PC-3 (cell line): ENCODE measurements at regions not wholly inside any gene's neighbourhood (a gene's known extent, or its start where the extent isn't known, plus 50 kb on each side); places are given as distances from the start of the nearest gene placed in this dataset.

ENCODE experiments used
- ATAC-seq: fragments of 200-7000 bp; cut with Tn5 transposase; 2 replicates; pipeline ENCODE4 v1.9.1; 2020; ENCODE audit warnings: mild to moderate bottlenecking, moderate library complexity
- BruUV-seq: library from RNA; stranded (reverse); fragments of 400-500 nt; replicated peaks from 2 replicates; lab custom pipeline; 2021; lab: Mats Ljungman, UMichigan
- CTCF ChIA-PET: fragments of 300-600 bp; sonication (Branson Sonifier 250); formaldehyde crosslinking; loops from one replicate; lab custom pipeline; 2022; ENCODE audit warnings: antibody characterized with exemption; lab: Charles Lee
- POLR2A ChIA-PET: fragments of 300-600 bp; sonication (Branson Sonifier 250); formaldehyde crosslinking; loops from one replicate; lab custom pipeline; 2022; ENCODE audit warnings: antibody characterized with exemption; ENCODE audit not compliant: unreplicated experiment; lab: Charles Lee
- DNase-seq: peaks from one replicate; pipeline ENCODE4 v3.0.0-alpha.2; 2015
- H2AFZ ChIP-seq: fragments of 300-600 bp; sonication (generic); 2 replicates; pipeline ENCODE4 v1.6.0; 2016; ENCODE audit warnings: antibody characterized with exemption, low read length
- H3F3A ChIP-seq: fragments of 300-600 bp; sonication (generic); one replicate; pipeline ENCODE4 v1.6.0; 2017; ENCODE audit warnings: antibody characterized with exemption, low read length, control low read depth, mild to moderate bottlenecking; ENCODE audit not compliant: unreplicated experiment
- H3K27ac ChIP-seq: fragments of 300-600 bp; sonication (generic); 2 replicates; pipeline ENCODE4 v1.5.1; 2016; ENCODE audit warnings: mild to moderate bottlenecking, low read length
- H3K27me3 ChIP-seq: fragments of 300-600 bp; sonication (generic); 2 replicates; pipeline ENCODE4 v1.6.1; 2016; ENCODE audit warnings: low read length, mixed read lengths
- H3K36me3 ChIP-seq: fragments of 300-600 bp; sonication (generic); 2 replicates; pipeline ENCODE4 v1.6.1; 2016; ENCODE audit warnings: low read depth, mixed run types, low read length, mixed read lengths
- H3K4me1 ChIP-seq: fragments of 300-600 bp; sonication (generic); 2 replicates; pipeline ENCODE4 v1.5.1; 2016; ENCODE audit warnings: low read length; ENCODE audit not compliant: insufficient read depth
- H3K4me2 ChIP-seq: fragments of 300-600 bp; sonication (generic); 2 replicates; pipeline ENCODE4 v1.6.0; 2016; ENCODE audit warnings: low read length
- H3K4me3 ChIP-seq: fragments of 300-600 bp; sonication (generic); 2 replicates; pipeline ENCODE4 v1.5.1; 2016; ENCODE audit warnings: mild to moderate bottlenecking, low read length, mixed read lengths
- H3K79me2 ChIP-seq: fragments of 300-600 bp; sonication (generic); 2 replicates; pipeline ENCODE4 v1.6.1; 2017; ENCODE audit warnings: low read length, mixed read lengths
- H3K9ac ChIP-seq: fragments of 300-600 bp; sonication (generic); 2 replicates; pipeline ENCODE4 v1.6.0; 2016; ENCODE audit warnings: mild to moderate bottlenecking, low read length
- H3K9me2 ChIP-seq: fragments of 300-600 bp; sonication (generic); replicated peaks from 2 replicates; pipeline ENCODE4 v1.6.1; 2016; ENCODE audit warnings: mixed run types, low read length, mixed read lengths
- H3K9me3 ChIP-seq: fragments of 300-600 bp; sonication (generic); 2 replicates; pipeline ENCODE4 v1.6.1; 2016; ENCODE audit warnings: low read length, mixed read lengths
- H4K20me1 ChIP-seq: fragments of 300-600 bp; sonication (generic); 2 replicates; pipeline ENCODE4 v1.6.1; 2016; ENCODE audit warnings: low read length, mixed read lengths
- EZH2 ChIP-seq: fragments of 300-600 bp; sonication (generic); IDR thresholded peaks from one replicate; pipeline ENCODE4 v1.6.1; 2017; ENCODE audit warnings: antibody characterized with exemption, mild to moderate bottlenecking, low read length; ENCODE audit not compliant: unreplicated experiment
- EZH2phosphoT487 ChIP-seq: fragments of 300-600 bp; sonication (generic); IDR thresholded peaks from 2 replicates; pipeline ENCODE4 v1.6.1; 2018; ENCODE audit warnings: mild to moderate bottlenecking, antibody characterized with exemption, low read length, borderline replicate concordance
- intact Hi-C: fragments of 100-400 bp; cut with micrococcal nuclease; formaldehyde crosslinking; loops from 2 replicates; pipeline ENCODE4 v1.9.0; 2023
- TF ChIP-seq, protein P1 (sequence below): fragments of 300-600 bp; sonication (generic); conservative IDR thresholded peaks from 2 replicates; pipeline ENCODE4 v1.5.1; 2017; ENCODE audit warnings: antibody characterized with exemption, low read depth, mild to moderate bottlenecking, low read length

DNA sequence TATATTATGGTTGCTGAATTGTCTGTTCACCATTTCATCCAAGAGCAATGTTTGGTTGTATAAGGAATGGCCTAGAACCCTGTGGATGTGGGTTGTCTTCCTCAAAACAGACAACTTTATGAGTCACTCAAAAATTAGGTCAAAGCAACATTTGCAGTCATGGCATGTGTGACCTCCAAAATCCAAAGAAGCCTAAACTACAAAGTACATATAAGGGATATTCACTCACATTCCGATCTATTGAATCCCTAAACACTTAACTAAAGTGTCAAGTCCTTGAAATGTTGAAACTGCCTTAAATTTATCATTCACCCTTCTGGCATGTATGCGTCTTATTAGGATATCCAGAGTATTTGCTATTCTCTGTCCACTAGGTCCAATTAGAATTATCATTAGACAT, 491.5 kb downstream of the NUF2 start:
- H3K9ac ChIP-seq = no peak overlapping the region
- CTCF ChIA-PET = no interaction called here
- no peaks in the 10 kb centered on the region for H3F3A ChIP-seq
- H3K9me3 ChIP-seq = no peaks in the 10 kb centered on the region
- intact Hi-C loops = no loop called here
- ATAC-seq (no peak), DNase-seq (no peak)
- BruUV-seq = no TSS peak
- no peak overlapping the region for H3K4me3 ChIP-seq
- no peaks in the 10 kb centered on the region for H3K36me3 ChIP-seq
- POLR2A ChIA-PET = no interaction called here
- no peak overlapping the region for H3K4me2 ChIP-seq
- no peak overlapping the region for H3K27ac ChIP-seq
- H4K20me1 ChIP-seq = no peaks in the 10 kb centered on the region
- no peaks in the 10 kb centered on the region for H3K27me3 ChIP-seq
- no peak overlapping the region for H2AFZ ChIP-seq
- H3K79me2 ChIP-seq = no peaks in the 10 kb centered on the region
- no peaks in the 10 kb centered on the region for H3K9me2 ChIP-seq
- H3K4me1 ChIP-seq = no peaks in the 10 kb centered on the region
- TF ChIP-seq EZH2phosphoT487 (no peak), EZH2 (no peak)

- ChIA-PET CTCF (no interaction called here), POLR2A (no interaction called here)
- Histone ChIP-seq H3F3A (no peaks in the 10 kb centered on the region), H3K27ac (no peak overlapping the region), H4K20me1 (no peaks in the 10 kb centered on the region), H3K4me1 (no peaks in the 10 kb centered on the region), H3K9ac (no peak overlapping the region), H3K79me2 (no peaks in the 10 kb centered on the region), H3K36me3 (no peaks in the 10 kb centered on the region), H3K4me2 (no peak overlapping the region), H3K9me3 (no peaks in the 10 kb centered on the region; the same call in 1 of the 2 replicates), H2AFZ (no peak overlapping the region), H3K9me2 (no peaks in the 10 kb centered on the region), H3K4me3 (no peak overlapping the region), H3K27me3 (no peaks in the 10 kb centered on the region)
- BruUV-seq = no TSS peak
- intact Hi-C loops = no loop called here
- TF ChIP-seq EZH2 = no peak
- TF ChIP-seq EZH2phosphoT487 = no peak
- TF ChIP-seq, protein P1, sequence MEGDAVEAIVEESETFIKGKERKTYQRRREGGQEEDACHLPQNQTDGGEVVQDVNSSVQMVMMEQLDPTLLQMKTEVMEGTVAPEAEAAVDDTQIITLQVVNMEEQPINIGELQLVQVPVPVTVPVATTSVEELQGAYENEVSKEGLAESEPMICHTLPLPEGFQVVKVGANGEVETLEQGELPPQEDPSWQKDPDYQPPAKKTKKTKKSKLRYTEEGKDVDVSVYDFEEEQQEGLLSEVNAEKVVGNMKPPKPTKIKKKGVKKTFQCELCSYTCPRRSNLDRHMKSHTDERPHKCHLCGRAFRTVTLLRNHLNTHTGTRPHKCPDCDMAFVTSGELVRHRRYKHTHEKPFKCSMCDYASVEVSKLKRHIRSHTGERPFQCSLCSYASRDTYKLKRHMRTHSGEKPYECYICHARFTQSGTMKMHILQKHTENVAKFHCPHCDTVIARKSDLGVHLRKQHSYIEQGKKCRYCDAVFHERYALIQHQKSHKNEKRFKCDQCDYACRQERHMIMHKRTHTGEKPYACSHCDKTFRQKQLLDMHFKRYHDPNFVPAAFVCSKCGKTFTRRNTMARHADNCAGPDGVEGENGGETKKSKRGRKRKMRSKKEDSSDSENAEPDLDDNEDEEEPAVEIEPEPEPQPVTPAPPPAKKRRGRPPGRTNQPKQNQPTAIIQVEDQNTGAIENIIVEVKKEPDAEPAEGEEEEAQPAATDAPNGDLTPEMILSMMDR = no peak
- ATAC-seq = no peak
- no peak for DNase-seq
Measured at GRCh38 chr1:163820226-163820625, 498.5 kb downstream of the NUF2 start.

- Histone ChIP-seq H3K27ac (no peak overlapping the region), H3K79me2 (no peaks in the 10 kb centered on the region), H3K4me1 (no peaks in the 10 kb centered on the region), H3F3A (no peaks in the 10 kb centered on the region), H4K20me1 (no peaks in the 10 kb centered on the region), H3K36me3 (no peaks in the 10 kb centered on the region), H3K9ac (no peak overlapping the region), H3K9me3 (no peaks in the 10 kb centered on the region; the same call in 1 of the 2 replicates), H3K4me2 (no peak overlapping the region), H3K4me3 (no peak overlapping the region), H3K9me2 (no peaks in the 10 kb centered on the region), H3K27me3 (no peaks in the 10 kb centered on the region), H2AFZ (no peak overlapping the region)
- ChIA-PET POLR2A (no interaction called here), CTCF (no interaction called here)
- intact Hi-C loops = no loop called here
- no peak for ATAC-seq
- TF ChIP-seq EZH2phosphoT487 = no peak
- TF ChIP-seq, protein P1 = peak; percentile 53; the same call in 1 of the 2 replicates
- no peak for TF ChIP-seq EZH2
- BruUV-seq = no TSS peak
- peak; percentile 17 for DNase-seq
Measured at GRCh38 chr1:163820766-163821165, 499.0 kb downstream of the NUF2 start.
